T47D (cell line): ENCODE measurements at regions not wholly inside any gene's neighbourhood (a gene's known extent, or its start where the extent isn't known, plus 50 kb on each side); places are given as distances from the start of the nearest gene placed in this dataset.

ENCODE experiments used
- DNase-seq, 2 experiments: peaks; one replicate each; pipeline versions ENCODE4 v3.0.0 to v3.0.0-alpha.2; 2011 to 2012; ENCODE audit warnings: low read depth in 1 of 2, low spot score in 1 of 2
- JUND ChIP-seq: IDR thresholded peaks from 2 replicates; pipeline ENCODE4 v1.6.1; 2012; ENCODE audit warnings: low read depth
- in situ Hi-C: cut with HindIII; loops from 2 replicates; pipeline ENCODE4 v1.10.0; 2016; ENCODE audit warnings: low sequenced_read_pairs, low pct_unique_long_range_greater_than_20kb

DNA sequence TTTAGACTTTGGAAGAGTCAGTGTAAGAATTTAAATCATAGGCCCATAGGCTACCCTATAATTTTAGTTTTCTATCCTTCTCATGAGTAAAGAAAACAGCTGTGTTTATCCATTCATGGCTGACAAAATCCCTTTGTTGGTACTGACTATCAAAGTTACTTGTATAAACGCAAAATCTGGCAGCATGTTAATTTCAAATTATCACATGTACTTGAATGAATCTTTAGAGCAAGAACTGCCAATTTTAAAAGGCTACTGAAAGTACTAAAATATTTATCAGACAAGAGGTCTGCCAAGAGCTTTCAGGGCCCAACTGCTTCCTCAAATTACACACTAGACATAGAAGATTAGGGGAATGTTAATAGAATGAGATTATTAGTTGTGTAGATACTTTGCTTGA is 66.6 kb downstream of the MYL12B start:
- in situ Hi-C loops: no loop called here
- TF ChIP-seq JUND: no peak
- no peak for DNase-seq

DNA sequence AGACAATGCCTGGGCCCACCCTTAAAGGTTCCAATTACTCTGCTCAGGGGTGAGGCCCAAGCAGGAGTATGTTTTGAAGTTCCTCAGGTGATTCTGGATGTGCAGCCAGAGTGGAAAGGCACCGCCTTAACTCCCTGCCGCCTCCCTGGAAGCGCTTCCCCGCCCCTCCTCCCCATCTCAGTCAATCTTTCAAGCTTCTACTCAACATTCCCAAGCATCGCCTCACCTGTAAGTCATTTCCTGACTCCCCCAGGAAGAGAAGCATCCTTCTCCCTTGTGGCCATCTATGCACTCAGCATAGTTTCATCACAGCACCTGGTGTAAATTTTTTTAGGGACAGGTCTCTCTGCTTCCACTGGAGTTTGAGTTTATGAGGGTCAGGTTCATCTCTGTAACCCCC is 67.5 kb downstream of the MYL12B start:
- DNase-seq: no peak
- no peak for TF ChIP-seq JUND
- in situ Hi-C loops: no loop called here

DNA sequence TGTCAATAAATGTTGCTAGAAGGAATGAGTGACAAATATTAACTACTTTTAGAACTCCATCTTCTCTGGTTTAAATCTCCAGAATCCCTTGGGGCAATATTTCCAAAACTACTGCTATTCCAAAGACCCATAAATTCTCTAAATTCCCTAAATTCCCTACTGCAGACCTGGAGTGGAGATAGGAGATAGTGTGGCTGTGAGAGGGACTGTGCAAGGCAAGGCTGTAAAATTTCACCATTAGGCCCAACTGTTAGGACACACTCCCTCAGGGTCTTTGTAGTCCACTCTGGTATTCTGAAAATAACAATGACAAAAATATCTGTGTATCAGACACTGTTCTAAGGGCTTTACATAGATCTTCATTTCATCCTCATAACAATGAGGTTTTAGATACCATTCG is 67.9 kb downstream of the MYL12B start:
- in situ Hi-C loops: no loop called here
- no peak for DNase-seq
- no peak for TF ChIP-seq JUND

DNA sequence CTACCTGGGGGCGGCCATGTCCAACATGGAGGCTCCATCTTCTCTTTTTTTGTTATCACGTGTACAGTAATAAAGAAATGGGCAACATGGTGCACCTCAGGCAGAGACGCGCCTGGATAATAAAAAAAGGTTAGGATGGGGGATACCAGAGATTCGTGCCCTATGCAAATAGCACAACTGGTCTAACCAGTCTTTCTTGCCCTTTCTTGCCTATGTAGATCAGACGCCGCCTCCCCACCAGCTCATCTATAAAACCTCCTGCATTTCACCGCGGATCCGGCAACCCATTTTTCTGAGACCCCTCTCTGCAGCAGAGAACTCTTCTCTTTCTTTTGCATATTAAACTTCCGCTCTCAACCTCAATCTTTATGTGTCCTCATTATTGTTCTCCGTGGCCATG is 68.7 kb downstream of the MYL12B start:
- DNase-seq: peak in 1 of 2 experiments; percentile 14
- in situ Hi-C loops: no loop called here
- TF ChIP-seq JUND: no peak

DNA sequence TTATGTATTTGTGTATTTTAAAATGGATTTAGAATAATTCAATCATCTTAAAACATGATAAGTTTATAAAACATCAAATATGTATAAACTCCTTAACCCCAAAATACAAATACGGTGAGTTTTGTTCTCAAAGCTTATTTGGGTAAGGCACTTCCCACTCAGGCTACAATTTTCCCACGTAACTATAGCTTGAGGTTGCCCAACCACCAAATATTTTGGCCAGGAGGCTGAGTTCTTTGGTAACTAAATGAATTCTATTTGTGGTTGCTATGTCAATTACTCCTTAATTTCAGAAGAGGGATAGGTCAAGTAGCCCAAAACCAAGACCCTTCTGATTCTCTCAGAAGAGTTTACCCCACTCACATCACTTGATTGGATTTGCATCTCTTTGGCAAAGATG is 70.4 kb downstream of the MYL12B start:
- TF ChIP-seq JUND: no peak
- DNase-seq: no peak
- in situ Hi-C loops: no loop called here

DNA sequence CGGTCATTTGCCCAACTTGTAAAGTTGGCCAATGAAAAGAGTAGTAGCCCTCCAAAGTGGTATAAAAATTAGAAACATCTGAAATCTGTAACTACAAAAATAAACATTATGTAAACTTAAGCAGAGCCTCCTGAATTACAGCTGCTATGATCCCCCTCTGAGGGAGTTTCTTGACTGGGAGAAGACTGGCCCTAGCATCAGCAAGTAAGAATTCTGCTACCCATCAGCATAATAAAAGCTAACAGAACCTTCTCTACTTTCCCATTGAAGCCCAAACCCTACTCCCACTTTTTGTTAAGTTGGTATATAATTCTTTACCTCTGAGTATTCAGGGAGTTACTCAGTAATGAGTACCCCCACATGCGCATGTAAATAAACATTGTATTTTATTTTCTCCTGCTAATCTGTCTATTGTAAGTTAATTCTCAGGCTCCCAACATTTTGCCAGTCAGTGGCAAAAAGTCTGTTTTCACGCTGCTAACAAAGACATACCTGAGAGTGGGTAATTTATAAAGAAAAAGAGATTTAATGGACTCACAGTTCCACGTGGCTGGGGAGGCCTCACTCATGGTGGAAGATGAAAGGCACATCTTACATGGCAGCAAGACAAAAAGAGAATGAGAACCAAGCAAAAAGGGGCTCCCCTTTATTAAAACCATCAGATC is 71.3 kb downstream of the MYL12B start:
- in situ Hi-C loops: no loop called here
- no peak for TF ChIP-seq JUND
- no peak for DNase-seq

DNA sequence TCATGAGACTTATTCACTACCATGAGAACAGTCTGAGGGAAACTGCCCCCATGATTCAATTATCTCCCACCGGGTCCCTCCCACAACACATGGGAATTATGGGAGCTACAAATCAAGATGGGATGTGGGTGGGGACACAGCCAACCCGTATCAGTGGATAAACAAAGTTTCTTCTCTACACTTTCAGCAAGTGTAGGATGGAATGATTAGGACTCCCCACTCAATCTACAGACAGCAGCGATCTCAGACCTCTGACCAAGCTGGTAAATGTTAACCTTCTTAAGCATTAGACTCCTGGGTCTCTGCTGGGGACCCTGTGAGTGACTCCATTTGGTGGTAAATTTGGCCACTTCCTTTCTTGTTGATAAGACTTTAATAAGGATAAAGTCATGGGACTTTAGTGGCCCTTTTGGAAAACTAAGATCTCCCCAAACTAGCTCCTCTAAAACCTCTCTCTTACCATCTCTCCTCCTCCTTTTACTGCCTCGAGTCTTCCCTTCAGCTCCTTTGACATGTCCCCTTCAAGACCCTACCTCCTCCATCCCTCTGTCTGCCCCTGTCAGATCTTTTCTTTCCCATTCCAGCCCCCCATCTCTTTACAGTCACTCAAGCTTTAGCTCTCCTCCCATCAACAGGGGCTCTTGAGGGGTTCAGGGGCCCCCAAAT is 71.9 kb downstream of the MYL12B start:
- DNase-seq: no peak
- in situ Hi-C loops: no loop called here
- no peak for TF ChIP-seq JUND

DNA sequence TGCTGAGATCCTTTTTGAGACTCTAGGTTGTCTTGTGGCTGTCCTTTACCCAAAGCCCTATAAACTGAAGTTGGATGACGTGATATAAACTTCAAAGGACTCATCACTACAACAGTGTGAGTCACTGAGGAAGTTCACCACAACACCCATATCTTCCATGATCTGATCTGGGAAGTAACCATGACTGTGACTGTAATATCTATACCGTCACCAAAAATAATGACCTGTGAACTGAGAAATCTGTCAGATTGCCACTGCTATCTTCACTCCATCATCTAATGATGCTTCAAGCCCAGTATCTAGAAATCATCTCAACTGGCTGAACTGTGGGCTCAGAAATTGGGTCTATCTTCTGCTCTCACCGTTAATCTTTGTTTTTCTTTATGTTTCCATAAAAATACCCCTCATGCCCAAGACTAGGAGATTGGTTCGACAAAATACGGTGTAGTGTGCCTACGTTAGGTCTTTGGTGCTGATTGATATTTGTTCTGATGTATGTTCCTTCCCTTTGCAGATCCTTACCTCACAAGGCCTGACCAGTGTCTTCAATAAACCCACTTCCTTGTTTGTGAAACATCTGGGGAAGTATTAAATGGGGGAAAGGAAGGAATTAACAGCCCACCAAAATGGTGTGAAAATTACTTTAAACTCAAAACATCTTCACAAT is 78.2 kb downstream of the MYL12B start:
- no peak for TF ChIP-seq JUND
- DNase-seq: no peak
- in situ Hi-C loops: no loop called here

DNA sequence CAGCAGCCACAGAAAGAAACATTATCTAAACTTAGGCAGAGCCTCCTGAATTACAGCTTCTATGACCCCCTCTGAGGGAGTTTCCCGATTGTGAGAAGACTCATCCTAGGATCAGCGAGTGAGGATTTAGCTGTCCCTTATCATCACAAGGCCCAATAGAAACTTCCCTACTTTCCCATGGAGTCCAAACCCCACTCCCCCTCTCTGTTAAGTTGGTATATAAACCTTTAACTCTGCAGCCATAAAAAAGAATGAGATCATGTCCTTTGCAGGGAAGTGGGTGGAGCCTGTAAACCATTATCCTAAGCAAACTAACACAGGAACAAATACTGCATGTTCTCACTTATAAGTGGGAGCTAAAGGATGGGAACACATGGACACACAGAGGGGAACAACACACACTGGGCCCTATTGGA is 78.8 kb downstream of the MYL12B start:
- in situ Hi-C loops: no loop called here

DNA sequence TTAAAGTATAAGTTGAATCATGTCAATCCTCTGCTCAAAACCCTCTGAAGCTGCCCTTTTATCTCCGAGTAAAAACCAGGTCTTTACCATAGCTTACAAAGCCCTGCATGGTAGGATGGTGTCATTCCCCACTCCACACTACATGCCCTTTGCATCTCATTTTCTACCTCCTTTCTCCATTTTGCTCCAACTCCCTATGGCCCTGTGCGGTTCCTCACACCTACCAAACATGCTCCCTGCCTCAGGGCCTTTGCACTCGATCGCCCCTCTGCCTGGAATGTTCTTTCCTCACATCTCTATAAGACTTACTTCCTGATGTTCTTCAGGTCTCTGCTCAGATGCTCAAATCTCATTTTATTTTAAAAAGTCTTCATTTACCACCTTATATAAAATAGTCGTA is 80.7 kb downstream of the MYL12B start:
- TF ChIP-seq JUND: no peak
- no peak for DNase-seq
- in situ Hi-C loops: no loop called here

More for the DNA sequence above, 78.8 kb downstream of the MYL12B start:
- DNase-seq: no peak
- no peak for TF ChIP-seq JUND

DNA sequence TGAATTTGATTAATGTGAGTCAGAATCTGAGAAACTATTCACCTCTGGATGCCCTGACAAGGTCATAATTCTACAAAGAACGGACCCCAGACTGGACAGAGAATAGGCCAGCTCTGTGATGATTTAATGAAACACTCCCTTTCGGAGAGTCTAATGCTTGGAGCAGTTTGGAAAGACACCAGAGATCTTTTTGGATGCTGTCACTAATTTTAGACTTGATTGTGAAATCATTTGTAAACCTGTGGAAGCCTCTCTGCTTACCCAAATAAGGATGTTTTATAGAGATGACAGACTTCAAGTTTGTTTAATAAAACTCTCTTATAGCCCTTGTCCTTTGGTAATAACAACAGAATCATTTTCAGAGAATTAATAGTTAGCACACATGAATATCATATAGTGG is 83.5 kb downstream of the MYL12B start:
- no peak for TF ChIP-seq JUND
- no peak for DNase-seq

DNA sequence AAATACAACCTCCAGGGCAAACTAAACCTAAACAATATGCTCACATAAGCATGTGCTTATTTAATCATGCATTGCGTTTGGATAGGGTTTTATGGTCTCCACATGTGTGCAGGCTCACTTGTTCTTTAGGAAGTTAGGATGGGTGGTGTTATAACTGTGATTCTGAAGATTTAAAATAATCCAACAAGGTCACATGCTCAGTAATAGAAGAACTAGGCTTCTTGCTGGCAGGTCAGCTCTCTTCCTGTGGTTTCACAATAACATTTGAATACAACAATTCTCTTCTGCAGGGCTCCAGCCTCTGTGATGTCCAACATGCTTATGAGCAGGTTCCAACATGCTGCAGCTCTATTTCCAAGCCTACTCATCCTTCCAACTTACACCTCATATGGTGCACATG is 84.0 kb downstream of the MYL12B start:
- DNase-seq: no peak
- in situ Hi-C loops: no loop called here
- TF ChIP-seq JUND: no peak

More for the DNA sequence above, 83.5 kb downstream of the MYL12B start:
- in situ Hi-C loops: no loop called here

DNA sequence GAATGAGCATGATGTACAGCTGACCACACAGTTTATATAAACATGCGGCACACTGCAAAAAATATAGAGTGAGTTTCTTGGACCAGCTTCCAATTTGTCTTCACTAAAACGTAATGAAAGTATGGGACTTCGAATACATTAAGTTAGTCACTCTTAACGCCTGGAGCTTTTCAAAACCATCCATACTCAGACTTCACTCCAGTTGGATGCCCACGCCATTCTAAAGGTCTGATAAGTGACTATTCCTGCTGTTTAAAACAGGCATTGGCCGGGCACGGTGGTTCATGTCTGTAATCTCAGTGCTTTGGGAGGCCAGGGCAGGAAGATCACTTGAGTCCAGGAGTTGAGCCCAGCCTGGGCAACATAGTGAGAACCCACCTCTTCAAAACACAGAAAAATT is 84.6 kb downstream of the MYL12B start:
- in situ Hi-C loops: no loop called here
- DNase-seq: no peak
- no peak for TF ChIP-seq JUND

DNA sequence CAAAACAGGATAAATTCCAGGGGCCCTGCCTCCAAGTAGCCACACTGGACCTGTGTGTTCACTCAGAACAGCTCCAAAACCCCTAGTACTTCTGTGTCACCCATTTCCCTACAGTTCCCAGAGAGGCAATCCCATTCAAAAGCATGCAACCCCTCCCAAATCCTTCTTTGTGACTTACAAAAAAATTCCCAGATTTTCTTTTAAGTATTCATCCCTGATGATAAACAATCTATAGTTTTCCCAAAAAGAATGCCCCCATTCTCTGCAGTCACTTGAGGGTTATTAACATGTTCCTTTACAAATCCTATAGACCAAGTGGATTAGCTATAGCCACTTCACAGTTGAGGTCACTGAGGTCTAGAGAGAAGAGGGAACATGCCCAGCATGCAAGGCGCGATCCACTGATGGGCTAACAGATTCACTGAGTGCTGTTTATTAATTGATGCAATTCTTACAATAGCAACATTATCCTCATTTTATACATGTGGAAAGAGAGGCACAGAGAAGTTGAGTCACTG is 85.4 kb downstream of the MYL12B start:
- TF ChIP-seq JUND: no peak
- no peak for DNase-seq
- in situ Hi-C loops: no loop called here
